GM21786 (cell line): ENCODE measurements at regions not wholly inside any gene's neighbourhood (a gene's known extent, or its start where the extent isn't known, plus 50 kb on each side); places are given as distances from the start of the nearest gene placed in this dataset.
"Not testable (repeated sequence)": the region's sequence is repeated elsewhere in the genome, so short reads cannot be mapped to it uniquely, and the experiment has no call there.

ENCODE experiments used
- ATAC-seq: cut with Tn5 transposase; IDR thresholded peaks from one replicate; pipeline ENCODE4 v1.9.1; 2021; ENCODE audit not compliant: unreplicated experiment

- ATAC-seq, result no peak
These were observed 542.4 kb downstream of the TBC1D22A start for GRCh38 chr22:47304854-47305253.

GRCh38 chr22:47304191-47304831 lies 541.9 kb downstream of the TBC1D22A start:
- no peak for ATAC-seq

- ATAC-seq, result no peak
These were observed 540.9 kb downstream of the TBC1D22A start for GRCh38 chr22:47303161-47303890.

- ATAC-seq, result not testable (repeated sequence)
These were observed 540.1 kb downstream of the TBC1D22A start for GRCh38 chr22:47302587-47302986.

- no peak for ATAC-seq
These were observed 539.5 kb downstream of the TBC1D22A start for GRCh38 chr22:47301820-47302475.

- no peak for ATAC-seq
These were observed 538.4 kb downstream of the TBC1D22A start for GRCh38 chr22:47300698-47301405.

- no peak for ATAC-seq
These were observed 537.6 kb downstream of the TBC1D22A start for GRCh38 chr22:47299863-47300697.

GRCh38 chr22:47299211-47299862 lies 536.9 kb downstream of the TBC1D22A start:
- no peak for ATAC-seq

GRCh38 chr22:47298017-47298785 lies 535.8 kb downstream of the TBC1D22A start:
- ATAC-seq, result no peak

GRCh38 chr22:47297261-47298016 lies 535.0 kb downstream of the TBC1D22A start:
- no peak for ATAC-seq

- ATAC-seq, result no peak
These were observed 534.2 kb downstream of the TBC1D22A start for GRCh38 chr22:47296405-47297260.

- no peak for ATAC-seq
These were observed 533.5 kb downstream of the TBC1D22A start for GRCh38 chr22:47295982-47296381.

GRCh38 chr22:47295226-47295901 lies 532.9 kb downstream of the TBC1D22A start:
- no peak for ATAC-seq

- no peak for ATAC-seq
These were observed 532.1 kb downstream of the TBC1D22A start for GRCh38 chr22:47294576-47294975.

GRCh38 chr22:47294222-47294532 lies 531.7 kb downstream of the TBC1D22A start:
- ATAC-seq, result no peak

- no peak for ATAC-seq
These were observed 531.1 kb downstream of the TBC1D22A start for GRCh38 chr22:47293368-47294221.
